Stimulated activated CD4-positive, alpha-beta T cell treated with anti-CD3 and anti-CD28 coated beads, Interleukin-4, amount 100 ng/mL, for 48 hours (primary cell): ENCODE measurements at regions not wholly inside any gene's neighbourhood (a gene's known extent, or its start where the extent isn't known, plus 50 kb on each side); places are given as distances from the start of the nearest gene placed in this dataset.
A peak's percentile ranks its signal among the peaks of the same experiment; 100 is the strongest.
"Not testable (repeated sequence)": the region's sequence is repeated elsewhere in the genome, so short reads cannot be mapped to it uniquely, and the experiment has no call there.

Experiments used
- DNase-seq, 2 donors: peaks; one replicate each; pipeline ENCODE4 v3.0.0-alpha.2; 2020; ENCODE audit warnings: low read depth in 2 of 2

DNA sequence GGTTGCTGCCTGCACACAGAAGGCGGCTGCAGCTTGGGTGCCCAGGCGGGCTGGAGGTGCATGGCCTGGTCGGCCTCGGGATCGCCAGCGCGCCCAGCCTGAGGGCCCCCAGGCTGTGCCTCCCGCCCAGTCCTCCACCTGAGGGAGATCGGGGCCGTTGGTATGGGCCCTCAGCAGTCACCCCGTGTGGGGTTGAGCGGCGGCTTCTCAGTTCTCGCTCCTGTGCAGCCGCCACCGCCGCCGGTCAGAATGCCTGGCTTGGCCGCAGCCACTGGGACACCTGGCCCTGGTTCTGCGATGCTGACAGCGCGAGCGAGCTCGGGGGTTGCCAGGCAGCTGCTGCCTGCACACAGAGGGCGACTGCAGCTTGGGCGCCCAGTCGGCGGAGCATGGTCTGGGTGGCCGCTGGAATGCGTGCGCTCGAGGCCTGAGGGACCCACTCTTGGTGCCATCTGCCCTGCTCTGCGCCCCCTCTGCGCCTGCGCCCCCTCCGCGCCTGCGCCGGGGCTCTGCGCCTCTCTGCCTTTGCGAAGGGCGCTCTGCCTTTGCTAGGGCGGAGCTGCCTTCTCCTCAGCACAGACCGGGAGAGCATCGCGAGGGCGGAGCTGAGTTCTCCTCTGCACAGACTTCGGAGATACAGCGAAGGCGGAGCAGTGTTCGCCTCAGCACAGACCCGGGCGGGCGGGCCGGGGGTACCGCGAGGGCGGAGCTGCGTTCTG is 84.6 kb upstream of the ZNG1F start:
- DNase-seq, result peak; percentile 50 to 67

DNA sequence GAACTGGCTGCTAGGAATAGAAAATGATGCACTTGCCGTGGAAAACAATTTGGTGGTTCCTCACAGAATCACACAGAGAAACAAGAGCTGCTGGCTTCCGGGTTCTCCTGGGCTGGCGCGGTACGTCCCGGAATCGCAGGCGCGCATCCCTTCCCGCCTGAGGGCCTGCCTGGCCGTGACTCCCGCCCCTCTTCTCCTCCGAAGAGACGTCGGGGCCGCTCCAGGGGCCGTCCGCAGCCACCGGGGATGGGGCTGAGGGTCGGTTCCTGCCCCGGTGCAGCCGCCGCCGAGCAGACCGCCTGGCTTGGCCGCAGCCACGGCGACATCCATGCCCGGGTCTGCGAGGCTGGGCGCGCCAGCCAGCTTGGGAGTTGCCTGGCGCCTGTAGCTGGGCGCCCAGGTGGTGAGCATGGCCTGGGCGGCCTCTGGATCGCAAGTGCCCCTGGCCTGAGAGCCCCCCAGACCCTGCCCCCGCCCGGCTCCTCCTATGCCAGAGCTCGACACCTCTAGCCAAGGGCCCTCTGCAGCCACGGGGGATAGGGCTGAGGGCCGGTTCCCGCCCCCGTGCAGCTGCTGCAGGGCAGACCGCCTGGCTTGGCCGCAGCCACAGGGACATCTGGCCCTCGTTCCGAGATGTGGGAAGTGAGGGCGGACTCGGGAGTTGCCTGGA is 83.9 kb upstream of the ZNG1F start:
- peak; percentile 17 to 27 for DNase-seq

DNA sequence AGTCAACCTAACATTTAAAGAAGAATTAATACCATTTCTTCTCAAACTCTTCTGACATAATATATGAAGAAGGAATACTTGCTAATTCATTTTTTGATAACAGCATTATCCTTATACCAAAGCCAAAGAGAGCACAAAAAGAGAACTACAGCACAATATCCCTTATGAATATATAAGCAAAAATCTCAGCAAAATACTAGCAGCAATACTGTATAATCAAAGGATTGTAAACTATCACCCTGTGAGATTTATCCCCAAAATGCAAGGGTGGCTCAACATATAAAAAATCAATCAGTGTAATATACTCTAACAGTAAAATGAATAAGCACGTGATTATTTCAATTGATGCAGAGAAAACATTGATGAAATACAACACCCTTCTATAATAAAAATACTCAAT is 81.9 kb upstream of the ZNG1F start:
- not testable (repeated sequence) for DNase-seq

DNA sequence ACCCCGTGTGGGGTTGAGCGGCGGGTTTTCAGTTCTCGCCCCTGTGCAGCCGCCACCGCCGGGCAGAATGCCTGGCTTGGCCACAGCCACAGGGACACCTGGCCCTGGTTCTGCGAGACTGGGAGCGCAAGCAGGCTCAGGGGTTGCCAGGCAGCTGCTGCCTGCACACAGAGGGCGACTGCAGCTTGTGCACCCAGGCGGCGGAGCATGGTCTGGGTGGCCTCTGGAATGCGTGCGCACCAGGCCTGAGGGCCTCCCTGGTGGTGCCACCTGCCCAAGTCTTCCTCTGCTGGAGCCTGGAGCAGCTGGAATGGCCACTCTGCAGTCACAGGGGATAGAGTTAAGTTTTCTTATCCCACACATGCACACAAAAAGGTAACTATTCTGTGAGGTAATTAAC is 80.4 kb upstream of the ZNG1F start:
- DNase-seq, result not testable (repeated sequence)

DNA sequence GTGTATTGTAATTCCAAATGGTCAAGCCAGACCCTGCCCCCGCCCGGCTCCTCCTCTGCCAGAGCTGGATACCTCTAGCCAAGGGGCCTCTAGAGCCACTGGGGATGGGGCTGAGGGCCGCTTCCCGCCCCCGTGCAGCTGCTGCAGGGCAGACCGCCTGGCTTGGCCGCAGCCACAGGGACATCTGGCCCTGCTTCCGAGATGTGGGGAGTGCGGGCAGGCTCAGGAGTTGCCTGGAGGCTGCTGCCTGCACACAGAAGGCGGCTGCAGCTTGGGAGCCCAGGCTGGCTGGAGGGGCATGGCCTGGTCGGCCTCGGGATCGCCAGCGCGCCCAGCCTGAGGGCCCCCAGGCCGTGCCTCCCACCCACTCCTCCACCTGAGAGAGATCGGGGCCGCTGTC is 79.9 kb upstream of the ZNG1F start:
- DNase-seq, result not testable (repeated sequence)

DNA sequence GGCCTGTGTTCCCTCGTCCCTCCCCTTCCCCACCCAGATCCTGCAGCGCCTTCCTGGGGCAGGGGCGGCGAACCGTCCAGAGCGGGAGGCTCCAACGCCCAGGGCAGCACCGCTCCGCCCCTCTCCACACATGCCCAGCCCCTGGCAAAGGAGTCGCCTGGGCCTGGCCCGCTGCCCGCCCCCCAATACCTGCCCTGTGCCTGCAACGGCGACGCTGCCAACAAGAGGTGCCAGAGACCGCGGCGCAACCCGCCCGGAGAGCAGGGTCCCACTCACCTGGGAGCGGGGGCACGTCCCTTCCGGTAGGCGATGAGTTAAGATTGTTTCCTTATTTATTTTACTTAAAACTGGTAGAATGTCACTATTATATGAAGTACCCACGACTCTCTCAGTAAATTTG is 77.5 kb upstream of the ZNG1F start:
- DNase-seq, result not testable (repeated sequence)

DNA sequence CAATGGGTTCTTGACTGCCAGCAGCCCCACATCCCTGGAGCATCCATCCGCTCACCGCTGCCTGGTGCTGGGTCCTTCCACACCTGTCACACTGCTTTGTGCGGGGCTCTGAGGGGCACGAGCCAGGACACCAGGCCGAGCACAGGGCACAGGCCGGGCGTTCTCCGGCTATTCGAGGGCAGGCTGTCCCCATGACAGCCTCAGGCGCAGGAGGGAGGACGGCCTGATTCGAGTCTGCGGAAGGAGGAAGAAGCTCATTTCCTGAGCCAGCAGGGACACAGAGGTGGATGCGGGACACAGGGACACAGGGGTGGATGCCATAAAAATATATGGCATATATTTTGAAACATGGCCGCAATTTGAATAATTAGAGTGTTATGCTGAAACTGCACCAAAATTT is 76.9 kb upstream of the ZNG1F start:
- not testable (repeated sequence) for DNase-seq

DNA sequence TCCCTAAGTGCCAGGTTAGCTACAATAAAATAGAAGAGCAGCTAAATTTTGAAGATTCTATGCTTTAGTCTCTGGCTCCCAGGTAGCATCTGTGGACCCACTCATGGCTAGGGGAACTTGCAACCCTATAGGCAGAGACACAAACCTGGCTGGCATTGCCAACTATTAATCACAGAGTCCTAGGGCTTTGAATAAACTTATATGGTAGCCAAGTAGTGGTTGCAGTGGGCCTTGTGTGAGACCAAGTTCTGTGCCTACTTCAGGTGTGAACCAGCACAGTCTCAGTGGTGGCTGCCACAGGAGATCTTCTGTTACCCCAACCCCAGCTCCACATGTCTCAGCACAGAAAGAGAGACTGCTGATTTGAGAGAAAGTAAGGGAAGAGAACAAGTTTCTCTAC is 62.9 kb upstream of the ZNG1F start:
- DNase-seq, result not testable (repeated sequence)

DNA sequence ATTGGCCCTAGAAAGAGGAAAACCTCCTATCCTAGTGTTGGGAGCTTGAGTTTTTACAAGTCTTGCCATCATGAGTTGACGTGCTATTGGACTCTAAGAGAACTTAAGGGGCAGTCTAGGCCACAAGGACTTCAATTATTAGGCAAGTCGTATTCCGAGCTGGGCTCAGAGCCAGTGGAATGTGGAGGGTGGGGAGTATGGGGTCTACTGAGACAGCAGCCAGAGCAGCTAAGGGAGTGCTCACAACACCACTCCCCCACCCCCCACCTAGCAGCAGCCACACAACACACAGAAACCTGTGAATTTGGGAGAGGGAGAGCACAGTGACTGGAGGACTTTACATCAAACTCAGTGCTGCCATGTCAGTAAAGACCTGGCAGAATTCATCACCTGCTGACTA is 62.0 kb upstream of the ZNG1F start:
- not testable (repeated sequence) for DNase-seq

DNA sequence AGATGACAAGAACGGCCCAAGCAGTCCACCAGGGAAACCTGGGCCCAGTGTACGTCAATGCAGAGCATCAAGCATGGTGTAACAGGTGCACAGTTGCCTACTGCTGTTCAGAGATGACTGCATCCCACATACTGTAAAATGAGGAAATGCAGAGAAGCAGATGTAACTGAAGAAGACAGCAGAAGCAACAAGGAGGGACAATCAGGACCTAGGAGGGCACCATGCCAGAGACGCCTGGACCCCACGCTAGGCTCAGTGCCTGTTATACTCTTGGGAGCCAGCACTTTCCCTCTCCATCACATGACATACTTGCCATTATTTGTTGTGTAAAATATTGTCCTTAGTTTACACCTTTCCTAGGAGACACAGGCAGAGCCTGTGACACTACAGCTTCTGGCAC is 57.6 kb upstream of the ZNG1F start:
- DNase-seq, result not testable (repeated sequence)
